ENCODE measurements at regions not wholly inside any gene's neighbourhood (a gene's known extent, or its start where the extent isn't known, plus 50 kb on each side); places are given as distances from the start of the nearest gene placed in this dataset.

DNA sequence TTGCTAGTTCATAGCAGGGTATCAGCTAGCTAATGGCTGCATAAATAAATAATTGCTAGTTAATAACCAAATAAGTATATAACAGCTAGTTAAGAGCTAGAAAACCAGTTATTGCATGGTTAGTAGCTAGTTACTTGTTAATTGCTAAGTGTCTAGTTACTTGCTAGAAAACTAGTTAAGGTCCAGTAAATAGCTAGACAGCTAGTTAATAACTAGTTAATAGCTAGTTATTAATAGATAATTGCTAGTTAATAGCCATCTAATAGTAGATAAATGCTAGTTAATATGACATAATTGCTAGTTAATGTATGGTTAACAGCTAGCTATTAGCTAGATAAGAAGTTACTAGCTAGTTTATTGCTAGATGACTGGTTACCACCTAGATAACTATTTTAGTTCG is 629.9 kb upstream of the CT83 start:
- no peak for TF ChIP-seq EP300 (IDR thresholded peaks at IDR 0.05)
- TF ChIP-seq, protein P1, sequence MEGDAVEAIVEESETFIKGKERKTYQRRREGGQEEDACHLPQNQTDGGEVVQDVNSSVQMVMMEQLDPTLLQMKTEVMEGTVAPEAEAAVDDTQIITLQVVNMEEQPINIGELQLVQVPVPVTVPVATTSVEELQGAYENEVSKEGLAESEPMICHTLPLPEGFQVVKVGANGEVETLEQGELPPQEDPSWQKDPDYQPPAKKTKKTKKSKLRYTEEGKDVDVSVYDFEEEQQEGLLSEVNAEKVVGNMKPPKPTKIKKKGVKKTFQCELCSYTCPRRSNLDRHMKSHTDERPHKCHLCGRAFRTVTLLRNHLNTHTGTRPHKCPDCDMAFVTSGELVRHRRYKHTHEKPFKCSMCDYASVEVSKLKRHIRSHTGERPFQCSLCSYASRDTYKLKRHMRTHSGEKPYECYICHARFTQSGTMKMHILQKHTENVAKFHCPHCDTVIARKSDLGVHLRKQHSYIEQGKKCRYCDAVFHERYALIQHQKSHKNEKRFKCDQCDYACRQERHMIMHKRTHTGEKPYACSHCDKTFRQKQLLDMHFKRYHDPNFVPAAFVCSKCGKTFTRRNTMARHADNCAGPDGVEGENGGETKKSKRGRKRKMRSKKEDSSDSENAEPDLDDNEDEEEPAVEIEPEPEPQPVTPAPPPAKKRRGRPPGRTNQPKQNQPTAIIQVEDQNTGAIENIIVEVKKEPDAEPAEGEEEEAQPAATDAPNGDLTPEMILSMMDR (IDR thresholded peaks at IDR 0.05) = no peak
- TF ChIP-seq POLR2A (IDR thresholded peaks at IDR 0.05) = no peak
- no peak for TF ChIP-seq POLR2AphosphoS5 (IDR thresholded peaks at IDR 0.05)

All from stomach (tissue), 4 donors.